Activated CD4-positive, alpha-beta T cell treated with anti-CD3 and anti-CD28 coated beads, Interleukin-2, amount 10 ng/mL, durations not matched to agents 7 days and 5 days (primary cell): ENCODE measurements at regions not wholly inside any gene's neighbourhood (a gene's known extent, or its start where the extent isn't known, plus 50 kb on each side); places are given as distances from the start of the nearest gene placed in this dataset.

Experiments used
- CTCF ChIA-PET: fragments of 350-600 bp; sonication (Branson Sonifier 250); formaldehyde crosslinking; loops from one replicate; lab custom pipeline; 2021; ENCODE audit warnings: antibody characterized with exemption; lab: Charles Lee
- POLR2A ChIA-PET: fragments of 350-600 bp; sonication (Branson Sonifier 250); formaldehyde crosslinking; loops from one replicate; lab custom pipeline; 2021; ENCODE audit warnings: antibody characterized with exemption; lab: Charles Lee
- DNase-seq: peaks from one replicate; pipeline ENCODE4 v3.0.0-alpha.2; 2020
- H3K27ac Mint-ChIP-seq: one replicate; pipeline ENCODE4 v1.8.0; 2021; ENCODE audit warnings: mild to moderate bottlenecking, moderate library complexity, mixed read lengths
- H3K27me3 Mint-ChIP-seq: one replicate; pipeline ENCODE4 v1.8.0; 2021; ENCODE audit warnings: mixed read lengths
- H3K36me3 Mint-ChIP-seq: one replicate; pipeline ENCODE4 v1.8.0; 2021; ENCODE audit warnings: low read depth, mixed read lengths
- H3K4me1 Mint-ChIP-seq: one replicate; pipeline ENCODE4 v1.8.0; 2021; ENCODE audit warnings: mixed read lengths
- H3K4me3 Mint-ChIP-seq: one replicate; pipeline ENCODE4 v1.8.0; 2021; ENCODE audit warnings: mild to moderate bottlenecking, moderate library complexity, mixed read lengths
- H3K9me3 Mint-ChIP-seq: one replicate; pipeline ENCODE4 v1.8.0; 2021; ENCODE audit warnings: mixed read lengths

GRCh38 chr7:52119537-52119936 is 802.9 kb upstream of the COBL start:
- ChIA-PET POLR2A (no interaction called here), CTCF (no interaction called here)
- Mint-ChIP-seq H3K36me3 (no peaks in the 10 kb centered on the region), H3K27ac (no peak overlapping the region), H3K9me3 (no peaks in the 10 kb centered on the region), H3K4me3 (no peak overlapping the region), H3K27me3 (no peaks in the 10 kb centered on the region), H3K4me1 (no peaks in the 10 kb centered on the region)
- no peak for DNase-seq

- POLR2A ChIA-PET = no interaction called here
- CTCF ChIA-PET = no interaction called here
Observed at GRCh38 chr7:52114509-52114908, 797.9 kb upstream of the COBL start.

GRCh38 chr7:52114056-52114455 is 797.4 kb upstream of the COBL start:
- ChIA-PET CTCF (no interaction called here), POLR2A (no interaction called here)
- Mint-ChIP-seq H3K27me3 (no peaks in the 10 kb centered on the region), H3K4me3 (no peak overlapping the region), H3K27ac (no peak overlapping the region), H3K36me3 (no peaks in the 10 kb centered on the region), H3K4me1 (no peaks in the 10 kb centered on the region), H3K9me3 (no peaks in the 10 kb centered on the region)
- DNase-seq = no peak

More at GRCh38 chr7:52114509-52114908, 797.9 kb upstream of the COBL start:
- Mint-ChIP-seq H3K9me3 (no peaks in the 10 kb centered on the region), H3K4me1 (no peaks in the 10 kb centered on the region), H3K27me3 (no peaks in the 10 kb centered on the region), H3K36me3 (no peaks in the 10 kb centered on the region), H3K27ac (no peak overlapping the region), H3K4me3 (no peak overlapping the region)
- no peak for DNase-seq

GRCh38 chr7:52107355-52107754 is 790.7 kb upstream of the COBL start:
- DNase-seq = no peak
- Mint-ChIP-seq H3K4me3 (no peak overlapping the region), H3K27ac (no peak overlapping the region), H3K27me3 (no peaks in the 10 kb centered on the region), H3K36me3 (no peaks in the 10 kb centered on the region), H3K9me3 (peaks cover 11% of the 10 kb centered on the region), H3K4me1 (no peaks in the 10 kb centered on the region)
- POLR2A ChIA-PET = no interaction called here
- CTCF ChIA-PET = no interaction called here

GRCh38 chr7:52095861-52096260 is 779.3 kb upstream of the COBL start:
- Mint-ChIP-seq H3K4me1 (no peaks in the 10 kb centered on the region), H3K4me3 (no peak overlapping the region), H3K9me3 (peaks cover 2% of the 10 kb centered on the region), H3K36me3 (no peaks in the 10 kb centered on the region), H3K27me3 (no peaks in the 10 kb centered on the region), H3K27ac (no peak overlapping the region)
- DNase-seq = no peak
- POLR2A ChIA-PET = no interaction called here
- CTCF ChIA-PET = no interaction called here

GRCh38 chr7:52091996-52092395 is 775.4 kb upstream of the COBL start:
- ChIA-PET CTCF (no interaction called here), POLR2A (no interaction called here)
- no peak for DNase-seq
- Mint-ChIP-seq H3K4me1 (no peaks in the 10 kb centered on the region), H3K4me3 (no peak overlapping the region), H3K27ac (no peak overlapping the region), H3K36me3 (no peaks in the 10 kb centered on the region), H3K27me3 (peaks cover 2% of the 10 kb centered on the region), H3K9me3 (peaks cover 2% of the 10 kb centered on the region)

GRCh38 chr7:52091101-52091500 is 774.5 kb upstream of the COBL start:
- peaks cover 2% of the 10 kb centered on the region for H3K27me3 Mint-ChIP-seq
- POLR2A ChIA-PET = no interaction called here
- CTCF ChIA-PET = no interaction called here
- H3K27ac Mint-ChIP-seq = no peak overlapping the region
- no peak for DNase-seq
- H3K9me3 Mint-ChIP-seq = peaks cover 2% of the 10 kb centered on the region
- H3K36me3 Mint-ChIP-seq = no peaks in the 10 kb centered on the region
- no peak overlapping the region for H3K4me3 Mint-ChIP-seq
- no peaks in the 10 kb centered on the region for H3K4me1 Mint-ChIP-seq

GRCh38 chr7:52088008-52088901 is 771.6 kb upstream of the COBL start:
- peaks cover 2% of the 10 kb centered on the region for H3K9me3 Mint-ChIP-seq
- ChIA-PET CTCF (interaction anchor here (0.6 kb wide), 1 partner anchor 1097 kb away, joined by 4 read pairs; no protein-coding TSS in a partner anchor), POLR2A (no interaction called here)
- DNase-seq = no peak
- H3K27ac Mint-ChIP-seq = no peak overlapping the region
- no peak overlapping the region for H3K4me3 Mint-ChIP-seq
- peaks cover 2% of the 10 kb centered on the region for H3K27me3 Mint-ChIP-seq
- H3K36me3 Mint-ChIP-seq = no peaks in the 10 kb centered on the region
- no peaks in the 10 kb centered on the region for H3K4me1 Mint-ChIP-seq

GRCh38 chr7:52085610-52086009 is 769.0 kb upstream of the COBL start:
- H3K9me3 Mint-ChIP-seq = no peaks in the 10 kb centered on the region
- H3K4me1 Mint-ChIP-seq = no peaks in the 10 kb centered on the region
- no peaks in the 10 kb centered on the region for H3K36me3 Mint-ChIP-seq
- H3K27ac Mint-ChIP-seq = no peak overlapping the region
- ChIA-PET CTCF (no interaction called here), POLR2A (no interaction called here)
- no peak overlapping the region for H3K4me3 Mint-ChIP-seq
- DNase-seq = no peak
- peaks cover 2% of the 10 kb centered on the region for H3K27me3 Mint-ChIP-seq

GRCh38 chr7:52080493-52080892 is 763.9 kb upstream of the COBL start:
- CTCF ChIA-PET = no interaction called here
- H3K27ac Mint-ChIP-seq = no peak overlapping the region

GRCh38 chr7:52079726-52080125 is 763.1 kb upstream of the COBL start:
- Mint-ChIP-seq H3K4me1 (no peaks in the 10 kb centered on the region), H3K36me3 (no peaks in the 10 kb centered on the region), H3K27ac (no peak overlapping the region), H3K27me3 (no peaks in the 10 kb centered on the region), H3K9me3 (peaks cover 2% of the 10 kb centered on the region), H3K4me3 (no peak overlapping the region)
- ChIA-PET POLR2A (no interaction called here), CTCF (no interaction called here)
- DNase-seq = no peak

More at GRCh38 chr7:52080493-52080892, 763.9 kb upstream of the COBL start:
- POLR2A ChIA-PET = no interaction called here
- Mint-ChIP-seq H3K36me3 (no peaks in the 10 kb centered on the region), H3K4me3 (no peak overlapping the region), H3K9me3 (peaks cover 2% of the 10 kb centered on the region), H3K27me3 (no peaks in the 10 kb centered on the region), H3K4me1 (no peaks in the 10 kb centered on the region)
- no peak for DNase-seq

- no peak overlapping the region for H3K27ac Mint-ChIP-seq
- ChIA-PET CTCF (no interaction called here), POLR2A (no interaction called here)
- no peak for DNase-seq
- no peaks in the 10 kb centered on the region for H3K36me3 Mint-ChIP-seq
- no peaks in the 10 kb centered on the region for H3K27me3 Mint-ChIP-seq
- peaks cover 2% of the 10 kb centered on the region for H3K9me3 Mint-ChIP-seq
- H3K4me3 Mint-ChIP-seq = no peak overlapping the region
- H3K4me1 Mint-ChIP-seq = no peaks in the 10 kb centered on the region
Observed at GRCh38 chr7:52077571-52077970, 761.0 kb upstream of the COBL start.

- POLR2A ChIA-PET = no interaction called here
- Mint-ChIP-seq H3K4me3 (no peak overlapping the region), H3K27ac (no peak overlapping the region), H3K9me3 (peaks cover 2% of the 10 kb centered on the region), H3K4me1 (no peaks in the 10 kb centered on the region), H3K36me3 (no peaks in the 10 kb centered on the region), H3K27me3 (no peaks in the 10 kb centered on the region)
- CTCF ChIA-PET = no interaction called here
- no peak for DNase-seq
Observed at GRCh38 chr7:52074912-52075311, 758.3 kb upstream of the COBL start.

GRCh38 chr7:52074071-52074470 is 757.5 kb upstream of the COBL start:
- H3K4me3 Mint-ChIP-seq = no peak overlapping the region
- CTCF ChIA-PET = no interaction called here
- H3K27me3 Mint-ChIP-seq = no peaks in the 10 kb centered on the region
- peaks cover 2% of the 10 kb centered on the region for H3K9me3 Mint-ChIP-seq
- POLR2A ChIA-PET = no interaction called here
- H3K27ac Mint-ChIP-seq = no peak overlapping the region
- no peak for DNase-seq
- no peaks in the 10 kb centered on the region for H3K36me3 Mint-ChIP-seq
- H3K4me1 Mint-ChIP-seq = no peaks in the 10 kb centered on the region
